ENCODE measurements at regions not wholly inside any gene's neighbourhood (a gene's known extent, or its start where the extent isn't known, plus 50 kb on each side); places are given as distances from the start of the nearest gene placed in this dataset.

- no peak for TF ChIP-seq CTCF (conservative IDR thresholded peaks at IDR 0.05; ENCODE audit: control insufficient read depth, insufficient read depth, low read depth, low read length)
- no peak overlapping the region for H3K4me3 ChIP-seq (ENCODE audit: control insufficient read depth, low read depth, low read length)
- no peak for DNase-seq (ENCODE audit: low read depth)
These were observed 245.5 kb upstream of the ZNF521 start for GRCh38 chr18:25597476-25597875.

GRCh38 chr18:25595274-25596060, 243.5 kb upstream of the ZNF521 start:
- no peak for DNase-seq (ENCODE audit: low read depth)
- no peak overlapping the region for H3K4me3 ChIP-seq (ENCODE audit: control insufficient read depth, low read depth, low read length)
- no peak for TF ChIP-seq CTCF (conservative IDR thresholded peaks at IDR 0.05; ENCODE audit: control insufficient read depth, insufficient read depth, low read depth, low read length)

- TF ChIP-seq CTCF (conservative IDR thresholded peaks at IDR 0.05; ENCODE audit: control insufficient read depth, insufficient read depth, low read depth, low read length): no peak
- DNase-seq (ENCODE audit: low read depth): peak; percentile 2
- no peak overlapping the region for H3K4me3 ChIP-seq (ENCODE audit: control insufficient read depth, low read depth, low read length)
These were observed 242.4 kb upstream of the ZNF521 start for GRCh38 chr18:25594351-25594750.

GRCh38 chr18:25592804-25593360, 240.9 kb upstream of the ZNF521 start:
- no peak for TF ChIP-seq CTCF (conservative IDR thresholded peaks at IDR 0.05; ENCODE audit: control insufficient read depth, insufficient read depth, low read depth, low read length)

GRCh38 chr18:25590456-25590855, 238.5 kb upstream of the ZNF521 start:
- no peak overlapping the region for H3K4me3 ChIP-seq (ENCODE audit: control insufficient read depth, low read depth, low read length)
- TF ChIP-seq CTCF (conservative IDR thresholded peaks at IDR 0.05; ENCODE audit: control insufficient read depth, insufficient read depth, low read depth, low read length): no peak
- no peak for DNase-seq (ENCODE audit: low read depth)

More at GRCh38 chr18:25592804-25593360, 240.9 kb upstream of the ZNF521 start:
- H3K4me3 ChIP-seq (ENCODE audit: control insufficient read depth, low read depth, low read length): no peak overlapping the region
- no peak for DNase-seq (ENCODE audit: low read depth)

- DNase-seq (ENCODE audit: low read depth): no peak
- H3K4me3 ChIP-seq (ENCODE audit: control insufficient read depth, low read depth, low read length): no peak overlapping the region
- TF ChIP-seq CTCF (conservative IDR thresholded peaks at IDR 0.05; ENCODE audit: control insufficient read depth, insufficient read depth, low read depth, low read length): no peak
These were observed 235.6 kb upstream of the ZNF521 start for GRCh38 chr18:25587545-25587944.

Measured in fibroblast of mammary gland (primary cell).